NCI-H187 (cell line): ENCODE measurements at regions not wholly inside any gene's neighbourhood (a gene's known extent, or its start where the extent isn't known, plus 50 kb on each side); places are given as distances from the start of the nearest gene placed in this dataset.

Experiments used
- DNase-seq, 2 experiments: peaks; one replicate each; lab custom pipeline; 2025; lab: John Stamatoyannopoulos, UW

GRCh38 chr18:26741758-26742157, 123.7 kb downstream of the AQP4 start:
- no peak for DNase-seq

GRCh38 chr18:26741048-26741447, 124.5 kb downstream of the AQP4 start:
- no peak for DNase-seq

DNA sequence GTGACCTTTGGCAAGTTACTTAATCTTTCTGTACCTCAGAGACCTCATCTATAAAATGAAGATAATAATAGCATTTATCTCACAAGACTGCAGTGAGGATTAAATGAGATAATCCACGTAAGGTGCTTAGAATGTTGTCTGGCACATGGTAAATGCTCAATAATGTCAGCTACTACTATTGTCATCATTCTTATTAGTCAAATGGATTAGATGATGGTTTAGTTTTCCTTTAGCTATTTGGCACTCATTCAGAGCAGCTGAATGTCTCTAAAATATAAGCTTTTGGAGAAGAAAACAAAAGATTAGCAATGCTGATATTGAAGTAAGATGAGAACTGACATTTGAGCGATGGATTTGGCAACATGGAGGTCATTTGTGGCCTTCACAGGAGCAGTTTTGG, 125.1 kb downstream of the AQP4 start:
- no peak for DNase-seq

GRCh38 chr18:26738706-26739105, 126.8 kb downstream of the AQP4 start:
- DNase-seq = no peak

DNA sequence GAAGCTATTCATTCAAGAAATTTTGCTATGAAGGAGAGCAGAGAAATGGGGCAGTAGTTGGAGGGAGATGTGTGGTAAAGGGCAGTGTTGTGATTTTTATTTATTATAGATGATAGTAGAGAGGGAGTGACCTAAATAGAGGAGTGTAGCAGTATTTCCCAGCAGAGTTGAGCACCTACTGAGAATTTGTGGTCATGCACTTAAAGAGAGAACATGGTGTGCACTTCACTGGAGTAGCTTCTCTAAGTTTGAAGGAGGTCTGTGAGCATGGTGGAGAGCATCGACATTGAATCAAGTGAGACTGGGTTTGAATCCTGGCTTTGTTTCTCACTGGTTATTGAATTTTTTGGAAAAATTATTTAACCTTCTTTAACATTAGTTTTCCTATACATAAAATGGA, 129.2 kb downstream of the AQP4 start:
- no peak for DNase-seq

- no peak for DNase-seq
Measured at GRCh38 chr18:26734760-26735159, 130.7 kb downstream of the AQP4 start.

DNA sequence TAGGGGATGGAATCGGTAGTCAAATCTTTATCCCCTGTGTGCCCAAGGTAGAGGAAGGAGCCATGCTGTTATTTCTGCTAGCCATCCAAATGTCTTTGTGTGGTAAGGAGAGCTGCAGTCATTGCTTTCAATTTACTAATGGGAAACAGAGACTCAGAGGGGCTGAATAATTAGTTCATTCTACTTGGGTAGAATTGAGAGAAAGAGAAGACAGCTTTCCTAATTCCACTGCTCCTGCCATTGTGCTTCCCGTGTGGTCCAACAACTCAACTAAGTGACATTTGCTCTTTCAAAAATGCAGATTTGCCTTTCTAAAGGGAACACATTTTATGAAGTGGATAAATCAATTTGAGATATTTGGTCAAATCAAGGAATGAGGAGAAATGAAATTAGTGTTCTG, 136.1 kb downstream of the AQP4 start:
- no peak for DNase-seq

- no peak for DNase-seq
Measured at GRCh38 chr18:26729008-26729407, 136.5 kb downstream of the AQP4 start.

DNA sequence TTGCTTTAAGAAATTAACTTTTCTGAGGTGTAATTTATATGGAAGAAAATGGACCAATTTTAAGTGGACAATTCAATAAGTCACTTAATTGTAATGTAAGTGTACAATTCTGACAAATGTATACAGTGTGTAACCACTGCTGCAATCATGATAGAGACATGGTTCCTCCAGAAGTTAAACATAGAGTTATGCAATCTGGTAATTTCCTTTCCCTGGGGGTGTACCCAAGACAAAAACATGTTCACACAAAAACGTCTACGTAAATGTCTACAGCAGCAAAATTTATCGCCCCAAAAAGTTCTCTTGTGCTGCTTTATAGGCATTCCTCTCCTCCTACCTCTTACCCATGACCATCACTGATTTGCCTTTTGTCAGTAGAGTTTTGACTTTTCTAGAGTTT, 141.5 kb downstream of the AQP4 start:
- DNase-seq = no peak

DNA sequence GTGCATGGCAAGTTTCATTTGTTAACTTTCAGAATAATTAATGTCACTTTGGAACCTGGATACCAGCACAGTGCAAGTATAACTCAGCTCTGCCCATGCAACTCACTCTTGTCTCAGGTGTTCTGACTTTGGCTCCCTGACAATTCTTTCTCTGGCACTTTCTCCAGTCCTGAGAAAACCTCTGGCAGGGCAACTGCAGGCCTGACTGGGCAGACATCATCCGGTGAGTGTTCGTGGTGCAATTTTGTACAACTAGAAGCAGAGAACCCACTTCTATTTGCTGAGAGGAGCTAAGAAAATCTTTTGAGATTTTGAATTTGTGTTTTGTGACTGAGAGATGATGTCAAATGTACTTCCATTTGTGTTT, 143.0 kb downstream of the AQP4 start:
- no peak for DNase-seq

GRCh38 chr18:26721854-26722564, 143.5 kb downstream of the AQP4 start:
- DNase-seq = no peak

DNA sequence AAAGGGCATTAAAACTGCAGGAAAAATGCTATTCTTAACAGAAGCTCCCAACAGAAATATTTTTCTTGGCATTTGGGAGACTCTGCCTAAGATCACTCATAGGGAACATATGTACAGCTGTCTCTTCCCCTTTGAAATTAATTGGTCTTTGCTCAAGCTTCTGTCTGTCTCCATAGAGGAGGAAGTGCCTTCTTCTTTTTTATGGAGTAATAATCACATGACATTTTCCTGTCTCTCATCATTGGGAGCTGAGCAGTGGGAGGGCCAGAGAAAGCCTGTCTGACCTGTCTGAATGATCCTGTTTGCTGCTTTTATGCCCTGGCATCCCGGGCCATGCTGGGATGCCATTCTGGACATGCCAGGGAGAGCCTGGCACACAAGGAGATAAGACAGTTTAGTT, 145.6 kb downstream of the AQP4 start:
- DNase-seq = no peak

DNA sequence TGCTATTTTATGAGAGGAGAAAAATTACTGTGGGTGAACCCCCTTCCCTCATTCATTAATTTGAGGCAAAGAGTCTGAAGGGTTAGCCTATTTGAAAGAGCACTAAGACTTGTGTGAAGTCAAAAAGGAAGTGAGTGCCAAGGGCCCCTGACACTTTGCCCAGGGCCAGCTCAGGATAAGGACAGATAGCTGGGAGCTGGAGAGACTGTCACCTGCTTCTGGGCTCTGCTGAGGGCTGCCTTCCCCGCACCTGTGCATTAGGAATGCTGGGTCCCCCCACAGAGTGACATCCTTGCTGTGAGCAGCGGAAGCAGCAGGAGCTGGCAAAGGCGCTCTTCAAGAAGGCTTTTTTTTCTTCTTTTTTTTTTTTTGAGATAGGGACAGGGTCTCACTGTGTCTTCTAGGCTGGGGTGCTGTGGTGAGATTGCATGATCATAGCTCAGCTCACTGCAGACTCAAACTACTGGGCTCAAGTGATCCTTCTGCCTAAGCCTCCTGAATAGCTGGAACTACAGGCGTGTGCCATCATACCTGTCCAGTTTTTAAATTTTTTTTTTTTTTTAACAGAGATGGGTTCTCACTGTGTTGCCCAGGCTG, 148.3 kb downstream of the AQP4 start:
- DNase-seq = no peak

GRCh38 chr18:26714739-26715138, 150.8 kb downstream of the AQP4 start:
- DNase-seq = no peak

- no peak for DNase-seq
Measured at GRCh38 chr18:26711756-26712155, 153.8 kb downstream of the AQP4 start.

DNA sequence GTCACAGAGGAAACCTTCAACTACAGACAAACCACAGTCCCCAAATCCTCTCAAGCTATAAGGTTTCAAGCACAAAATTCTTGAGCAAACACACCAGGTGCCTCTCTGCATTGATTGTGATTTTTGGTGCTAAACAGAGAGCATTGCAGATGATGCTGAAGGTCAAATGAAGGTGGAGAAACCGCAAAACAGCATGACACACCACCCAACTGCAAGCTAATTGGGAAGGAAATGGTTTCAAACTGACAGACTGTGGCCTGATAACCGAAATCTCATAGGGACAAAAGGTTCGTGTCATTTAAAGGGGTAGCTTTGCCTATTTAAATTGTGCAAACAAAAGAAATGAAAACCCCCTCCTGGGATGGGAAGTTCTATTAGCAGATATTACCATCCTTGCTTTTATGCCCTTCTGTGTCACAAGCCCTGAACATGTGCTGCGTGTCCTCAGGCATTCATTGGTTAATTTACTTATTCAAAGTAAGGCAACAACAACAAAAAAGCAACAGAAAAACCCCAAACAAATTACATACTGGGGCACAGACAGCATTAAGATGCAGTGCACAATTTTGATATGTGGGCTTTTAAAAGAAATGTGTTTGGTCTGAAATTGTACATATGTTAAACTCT, 154.9 kb downstream of the AQP4 start:
- no peak for DNase-seq

DNA sequence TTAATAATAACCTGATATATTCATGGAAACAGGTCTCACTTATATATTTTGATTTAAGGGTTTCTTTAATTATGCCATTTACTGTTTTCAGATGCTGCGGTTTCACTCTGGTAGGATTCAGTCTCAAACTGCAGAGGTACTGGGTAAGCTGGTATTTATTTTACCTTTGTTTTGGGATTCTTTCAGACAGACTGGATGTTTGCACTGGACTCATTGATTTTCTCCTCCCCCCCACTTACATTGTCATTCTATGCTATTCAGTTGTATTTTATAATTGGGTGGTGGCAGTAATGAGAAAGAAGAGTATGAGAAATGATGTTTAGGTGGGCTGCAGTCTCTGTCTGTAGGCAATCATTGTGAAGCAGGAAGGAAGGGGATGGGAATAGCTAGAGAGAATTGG, 155.6 kb downstream of the AQP4 start:
- DNase-seq = no peak

DNA sequence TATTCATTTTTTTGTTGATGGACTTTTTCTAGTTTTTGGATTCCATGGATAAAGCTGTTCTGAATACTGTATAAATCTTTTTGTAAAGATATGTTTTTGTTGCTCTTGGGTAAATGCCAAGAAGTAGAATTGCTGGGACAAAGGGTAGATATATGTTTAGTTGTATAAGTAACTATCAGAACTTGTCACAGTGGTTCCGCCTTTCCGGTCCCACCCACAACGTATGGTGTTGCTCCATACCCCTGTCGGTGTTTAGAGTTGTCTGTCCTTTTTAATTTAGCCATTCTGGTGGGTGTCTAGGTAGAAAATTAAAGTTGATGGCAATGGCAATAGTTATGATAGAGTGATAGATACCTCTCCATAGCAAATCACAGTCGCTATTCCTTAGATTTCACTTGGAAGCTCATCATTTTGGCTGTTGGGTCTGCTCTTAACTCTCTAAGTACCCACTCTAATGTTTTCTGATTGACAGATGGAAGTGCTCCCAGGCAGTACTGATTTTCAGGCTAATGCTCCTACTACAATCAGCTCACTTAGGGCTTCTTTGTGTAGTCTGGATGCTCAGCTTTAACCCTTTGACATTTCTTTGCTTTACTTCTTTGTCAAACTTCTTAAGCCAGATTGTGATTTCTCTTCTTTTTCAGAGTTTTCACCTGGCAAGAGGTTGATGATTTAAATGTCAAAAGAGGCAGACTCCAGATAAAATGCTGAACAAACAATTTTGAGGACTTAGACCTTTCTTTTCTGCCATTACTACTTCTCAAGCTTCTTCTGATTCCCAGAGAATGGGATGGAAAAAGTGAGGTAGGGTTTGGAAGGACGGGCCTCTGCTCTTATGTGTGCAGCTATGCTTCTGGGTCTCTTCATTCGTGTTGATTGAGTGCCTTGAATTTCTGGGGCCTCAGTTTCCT, 156.4 kb downstream of the AQP4 start:
- no peak for DNase-seq

GRCh38 chr18:26706911-26707351, 158.6 kb downstream of the AQP4 start:
- DNase-seq = no peak

GRCh38 chr18:26705757-26706156, 157.4 kb upstream of the KCTD1 start:
- DNase-seq = no peak

GRCh38 chr18:26703170-26703930, 155.0 kb upstream of the KCTD1 start:
- no peak for DNase-seq

- no peak for DNase-seq
Measured at GRCh38 chr18:26702086-26702485, 153.7 kb upstream of the KCTD1 start.
